K562 (cell line): ENCODE measurements at regions not wholly inside any gene's neighbourhood (a gene's known extent, or its start where the extent isn't known, plus 50 kb on each side); places are given as distances from the start of the nearest gene placed in this dataset.

ENCODE experiments used
- GATA2 ChIP-seq: sonication (generic); formaldehyde crosslinking; IDR thresholded peaks from 2 replicates; pipeline ENCODE4 v1.4.0; 2020; ENCODE audit warnings: mild to moderate bottlenecking, missing genetic modification reagents
- HMGN3 ChIP-seq: IDR thresholded peaks from 2 replicates; pipeline ENCODE4 v1.6.1; 2011; ENCODE audit warnings: borderline replicate concordance, low read depth, mild to moderate bottlenecking, mixed read lengths, low read length; ENCODE audit not compliant: insufficient read length; ENCODE audit errors: extremely low read depth
- PCBP1 ChIP-seq: fragments of 200-400 bp; formaldehyde crosslinking; IDR thresholded peaks from 2 replicates; pipeline ENCODE4 v1.6.1; 2018; ENCODE audit warnings: mild to moderate bottlenecking, low read depth, low read length; ENCODE audit not compliant: poor library complexity, severe bottlenecking
- TEAD1 ChIP-seq, 2 experiments: fragments of 450-650 bp in 1 of 2; sonication (generic) in 1 of 2; formaldehyde crosslinking; IDR thresholded peaks; 2 replicates each; pipeline versions ENCODE4 v1.4.0 to v1.8.0; 2020 to 2022; ENCODE audit warnings: mild to moderate bottlenecking in 2 of 2, missing genetic modification reagents in 1 of 2
- TSC22D4 ChIP-seq: fragments of 450-650 bp; IDR thresholded peaks from 2 replicates; pipeline ENCODE4 v1.6.1; 2016; ENCODE audit warnings: missing genetic modification characterization, missing biosample characterization, control low read depth
- XRCC4 ChIP-seq: IDR thresholded peaks from one replicate; pipeline ENCODE4 v1.6.1; 2011; ENCODE audit not compliant: insufficient read depth, insufficient read length; ENCODE audit errors: extremely low read depth
- ZKSCAN8 ChIP-seq: fragments of 200-800 bp; sonication (Bioruptor generic); IDR thresholded peaks from 2 replicates; pipeline ENCODE4 v1.6.1; 2016; ENCODE audit warnings: missing genetic modification characterization, missing compliant biosample characterization
- TF ChIP-seq, protein P1 (sequence below): sonication (generic); formaldehyde crosslinking; IDR thresholded peaks from 2 replicates; pipeline ENCODE4 v1.8.0; 2023; ENCODE audit warnings: missing genetic modification reagents, mild to moderate bottlenecking, borderline replicate concordance
- TF ChIP-seq, protein P2 (sequence below), 2 experiments: fragments of 450-650 bp; formaldehyde crosslinking in 1 of 2; IDR thresholded peaks; 2 replicates each; pipeline versions ENCODE4 v1.4.0 to v1.6.1; 2014 to 2020; ENCODE audit warnings: mild to moderate bottlenecking in 2 of 2, borderline replicate concordance in 1 of 2, low read depth in 1 of 2
- TF ChIP-seq, protein P3 (sequence below): sonication (generic); formaldehyde crosslinking; IDR thresholded peaks from 2 replicates; pipeline ENCODE4 v1.8.0; 2022; ENCODE audit warnings: mild to moderate bottlenecking, missing genetic modification reagents, borderline replicate concordance

DNA sequence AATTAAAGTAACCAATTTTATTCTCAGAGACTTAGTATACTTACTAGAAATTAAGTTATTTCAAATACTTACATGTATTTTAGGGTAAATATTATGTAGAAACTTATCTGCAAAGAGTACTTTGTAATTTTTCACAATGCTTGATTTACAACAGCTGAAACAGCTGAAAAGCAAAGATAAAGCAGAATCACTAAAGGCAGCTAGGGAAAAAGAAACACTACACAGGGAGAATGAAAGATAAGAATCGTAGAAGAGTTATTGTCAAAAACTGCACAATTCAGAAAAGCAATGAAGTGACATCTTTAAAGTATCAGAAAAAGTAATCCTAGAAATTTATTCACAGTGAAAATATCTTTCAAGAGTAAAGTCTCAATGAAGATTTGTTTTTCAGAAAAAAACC is 69.7 kb upstream of the ZNF804B start (continued):
- TF ChIP-seq PCBP1 (no peak), XRCC4 (no peak), GATA2 (CRISPR knock-in tag) (peak; percentile 81), TSC22D4 (no peak), HMGN3 (no peak), ZKSCAN8 (0 out of 2 replicates have a peak, but pooled peaks have one; percentile 24), TEAD1 (CRISPR knock-in tag; IDR thresholded peaks at IDR 0.05) (peak in 1 of 2 experiments; percentile 61; a peak in 1 of 4 replicates)
- TF ChIP-seq, protein P1, sequence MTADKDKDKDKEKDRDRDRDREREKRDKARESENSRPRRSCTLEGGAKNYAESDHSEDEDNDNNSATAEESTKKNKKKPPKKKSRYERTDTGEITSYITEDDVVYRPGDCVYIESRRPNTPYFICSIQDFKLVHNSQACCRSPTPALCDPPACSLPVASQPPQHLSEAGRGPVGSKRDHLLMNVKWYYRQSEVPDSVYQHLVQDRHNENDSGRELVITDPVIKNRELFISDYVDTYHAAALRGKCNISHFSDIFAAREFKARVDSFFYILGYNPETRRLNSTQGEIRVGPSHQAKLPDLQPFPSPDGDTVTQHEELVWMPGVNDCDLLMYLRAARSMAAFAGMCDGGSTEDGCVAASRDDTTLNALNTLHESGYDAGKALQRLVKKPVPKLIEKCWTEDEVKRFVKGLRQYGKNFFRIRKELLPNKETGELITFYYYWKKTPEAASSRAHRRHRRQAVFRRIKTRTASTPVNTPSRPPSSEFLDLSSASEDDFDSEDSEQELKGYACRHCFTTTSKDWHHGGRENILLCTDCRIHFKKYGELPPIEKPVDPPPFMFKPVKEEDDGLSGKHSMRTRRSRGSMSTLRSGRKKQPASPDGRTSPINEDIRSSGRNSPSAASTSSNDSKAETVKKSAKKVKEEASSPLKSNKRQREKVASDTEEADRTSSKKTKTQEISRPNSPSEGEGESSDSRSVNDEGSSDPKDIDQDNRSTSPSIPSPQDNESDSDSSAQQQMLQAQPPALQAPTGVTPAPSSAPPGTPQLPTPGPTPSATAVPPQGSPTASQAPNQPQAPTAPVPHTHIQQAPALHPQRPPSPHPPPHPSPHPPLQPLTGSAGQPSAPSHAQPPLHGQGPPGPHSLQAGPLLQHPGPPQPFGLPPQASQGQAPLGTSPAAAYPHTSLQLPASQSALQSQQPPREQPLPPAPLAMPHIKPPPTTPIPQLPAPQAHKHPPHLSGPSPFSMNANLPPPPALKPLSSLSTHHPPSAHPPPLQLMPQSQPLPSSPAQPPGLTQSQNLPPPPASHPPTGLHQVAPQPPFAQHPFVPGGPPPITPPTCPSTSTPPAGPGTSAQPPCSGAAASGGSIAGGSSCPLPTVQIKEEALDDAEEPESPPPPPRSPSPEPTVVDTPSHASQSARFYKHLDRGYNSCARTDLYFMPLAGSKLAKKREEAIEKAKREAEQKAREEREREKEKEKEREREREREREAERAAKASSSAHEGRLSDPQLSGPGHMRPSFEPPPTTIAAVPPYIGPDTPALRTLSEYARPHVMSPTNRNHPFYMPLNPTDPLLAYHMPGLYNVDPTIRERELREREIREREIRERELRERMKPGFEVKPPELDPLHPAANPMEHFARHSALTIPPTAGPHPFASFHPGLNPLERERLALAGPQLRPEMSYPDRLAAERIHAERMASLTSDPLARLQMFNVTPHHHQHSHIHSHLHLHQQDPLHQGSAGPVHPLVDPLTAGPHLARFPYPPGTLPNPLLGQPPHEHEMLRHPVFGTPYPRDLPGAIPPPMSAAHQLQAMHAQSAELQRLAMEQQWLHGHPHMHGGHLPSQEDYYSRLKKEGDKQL (CRISPR knock-in tag): no peak
- TF ChIP-seq, protein P2, sequence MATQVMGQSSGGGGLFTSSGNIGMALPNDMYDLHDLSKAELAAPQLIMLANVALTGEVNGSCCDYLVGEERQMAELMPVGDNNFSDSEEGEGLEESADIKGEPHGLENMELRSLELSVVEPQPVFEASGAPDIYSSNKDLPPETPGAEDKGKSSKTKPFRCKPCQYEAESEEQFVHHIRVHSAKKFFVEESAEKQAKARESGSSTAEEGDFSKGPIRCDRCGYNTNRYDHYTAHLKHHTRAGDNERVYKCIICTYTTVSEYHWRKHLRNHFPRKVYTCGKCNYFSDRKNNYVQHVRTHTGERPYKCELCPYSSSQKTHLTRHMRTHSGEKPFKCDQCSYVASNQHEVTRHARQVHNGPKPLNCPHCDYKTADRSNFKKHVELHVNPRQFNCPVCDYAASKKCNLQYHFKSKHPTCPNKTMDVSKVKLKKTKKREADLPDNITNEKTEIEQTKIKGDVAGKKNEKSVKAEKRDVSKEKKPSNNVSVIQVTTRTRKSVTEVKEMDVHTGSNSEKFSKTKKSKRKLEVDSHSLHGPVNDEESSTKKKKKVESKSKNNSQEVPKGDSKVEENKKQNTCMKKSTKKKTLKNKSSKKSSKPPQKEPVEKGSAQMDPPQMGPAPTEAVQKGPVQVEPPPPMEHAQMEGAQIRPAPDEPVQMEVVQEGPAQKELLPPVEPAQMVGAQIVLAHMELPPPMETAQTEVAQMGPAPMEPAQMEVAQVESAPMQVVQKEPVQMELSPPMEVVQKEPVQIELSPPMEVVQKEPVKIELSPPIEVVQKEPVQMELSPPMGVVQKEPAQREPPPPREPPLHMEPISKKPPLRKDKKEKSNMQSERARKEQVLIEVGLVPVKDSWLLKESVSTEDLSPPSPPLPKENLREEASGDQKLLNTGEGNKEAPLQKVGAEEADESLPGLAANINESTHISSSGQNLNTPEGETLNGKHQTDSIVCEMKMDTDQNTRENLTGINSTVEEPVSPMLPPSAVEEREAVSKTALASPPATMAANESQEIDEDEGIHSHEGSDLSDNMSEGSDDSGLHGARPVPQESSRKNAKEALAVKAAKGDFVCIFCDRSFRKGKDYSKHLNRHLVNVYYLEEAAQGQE (IDR thresholded peaks at IDR 0.05; ENCODE audit: borderline replicate concordance): peak; percentile 15; the same call in 1 of the 2 replicates
- TF ChIP-seq, protein P2 (CRISPR knock-in tag; IDR thresholded peaks at IDR 0.05; ENCODE audit: low read depth): no peak
- TF ChIP-seq, protein P3, sequence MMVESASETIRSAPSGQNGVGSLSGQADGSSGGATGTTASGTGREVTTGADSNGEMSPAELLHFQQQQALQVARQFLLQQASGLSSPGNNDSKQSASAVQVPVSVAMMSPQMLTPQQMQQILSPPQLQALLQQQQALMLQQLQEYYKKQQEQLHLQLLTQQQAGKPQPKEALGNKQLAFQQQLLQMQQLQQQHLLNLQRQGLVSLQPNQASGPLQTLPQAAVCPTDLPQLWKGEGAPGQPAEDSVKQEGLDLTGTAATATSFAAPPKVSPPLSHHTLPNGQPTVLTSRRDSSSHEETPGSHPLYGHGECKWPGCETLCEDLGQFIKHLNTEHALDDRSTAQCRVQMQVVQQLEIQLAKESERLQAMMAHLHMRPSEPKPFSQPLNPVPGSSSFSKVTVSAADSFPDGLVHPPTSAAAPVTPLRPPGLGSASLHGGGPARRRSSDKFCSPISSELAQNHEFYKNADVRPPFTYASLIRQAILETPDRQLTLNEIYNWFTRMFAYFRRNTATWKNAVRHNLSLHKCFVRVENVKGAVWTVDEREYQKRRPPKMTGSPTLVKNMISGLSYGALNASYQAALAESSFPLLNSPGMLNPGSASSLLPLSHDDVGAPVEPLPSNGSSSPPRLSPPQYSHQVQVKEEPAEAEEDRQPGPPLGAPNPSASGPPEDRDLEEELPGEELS (CRISPR knock-in tag): no peak
